ENCODE measurements at regions not wholly inside any gene's neighbourhood (a gene's known extent, or its start where the extent isn't known, plus 50 kb on each side); places are given as distances from the start of the nearest gene placed in this dataset.

- DNase-seq = no peak
- in situ Hi-C loops (cut with HindIII; ENCODE audit: low pct_ligation_motif_present, low sequenced_read_pairs) = no loop called here
- no peak overlapping the region for H3K4me3 ChIP-seq (ENCODE audit: low read depth, low read length)
- no peak overlapping the region for H3K27ac ChIP-seq
- no peaks in the 10 kb centered on the region for H3K36me3 ChIP-seq (replicated peaks)
- no peaks in the 10 kb centered on the region for H3K27me3 ChIP-seq (replicated peaks)
- no peak for TF ChIP-seq CTCF (IDR thresholded peaks at IDR 0.05; ENCODE audit: low read depth, low read length, missing control alignments)
Measured at GRCh38 chr1:55854911-55855310, 639.7 kb upstream of the USP24 start.

- peak; percentile 50 for TF ChIP-seq CTCF (IDR thresholded peaks at IDR 0.05; ENCODE audit: low read depth, low read length, missing control alignments)
- H3K27ac ChIP-seq = no peak overlapping the region
- DNase-seq = peak; percentile 12
- no peaks in the 10 kb centered on the region for H3K36me3 ChIP-seq (replicated peaks)
- in situ Hi-C loops (cut with HindIII; ENCODE audit: low pct_ligation_motif_present, low sequenced_read_pairs) = no loop called here
- H3K27me3 ChIP-seq (replicated peaks) = no peaks in the 10 kb centered on the region
- H3K4me3 ChIP-seq (ENCODE audit: low read depth, low read length) = no peak overlapping the region
Measured at GRCh38 chr1:55848906-55849305, 633.7 kb upstream of the USP24 start.

- no peaks in the 10 kb centered on the region for H3K27me3 ChIP-seq (replicated peaks)
- no peak overlapping the region for H3K27ac ChIP-seq
- no peak overlapping the region for H3K4me3 ChIP-seq (ENCODE audit: low read depth, low read length)
- in situ Hi-C loops (cut with HindIII; ENCODE audit: low pct_ligation_motif_present, low sequenced_read_pairs) = no loop called here
- no peaks in the 10 kb centered on the region for H3K36me3 ChIP-seq (replicated peaks)
- no peak for DNase-seq
- TF ChIP-seq CTCF (IDR thresholded peaks at IDR 0.05; ENCODE audit: low read depth, low read length, missing control alignments) = no peak
Measured at GRCh38 chr1:55846051-55846450, 630.9 kb upstream of the USP24 start.

GRCh38 chr1:55844322-55844721 lies 629.2 kb upstream of the USP24 start:
- in situ Hi-C loops (cut with HindIII; ENCODE audit: low pct_ligation_motif_present, low sequenced_read_pairs) = no loop called here
- no peaks in the 10 kb centered on the region for H3K27me3 ChIP-seq (replicated peaks)
- H3K4me3 ChIP-seq (ENCODE audit: low read depth, low read length) = no peak overlapping the region
- H3K36me3 ChIP-seq (replicated peaks) = no peaks in the 10 kb centered on the region
- DNase-seq = no peak
- no peak overlapping the region for H3K27ac ChIP-seq
- TF ChIP-seq CTCF (IDR thresholded peaks at IDR 0.05; ENCODE audit: low read depth, low read length, missing control alignments) = no peak

- Histone ChIP-seq H3K27me3 (replicated peaks) (no peaks in the 10 kb centered on the region), H3K36me3 (replicated peaks) (no peaks in the 10 kb centered on the region), H3K4me3 (ENCODE audit: low read depth, low read length) (no peak overlapping the region), H3K27ac (no peak overlapping the region)
- in situ Hi-C loops (cut with HindIII; ENCODE audit: low pct_ligation_motif_present, low sequenced_read_pairs) = no loop called here
- TF ChIP-seq CTCF (IDR thresholded peaks at IDR 0.05; ENCODE audit: low read depth, low read length, missing control alignments) = no peak
- DNase-seq = no peak
Measured at GRCh38 chr1:55839626-55840025, 624.5 kb upstream of the USP24 start.

- no peaks in the 10 kb centered on the region for H3K27me3 ChIP-seq (replicated peaks)
- no peak overlapping the region for H3K27ac ChIP-seq
- no peak overlapping the region for H3K4me3 ChIP-seq (ENCODE audit: low read depth, low read length)
- no peaks in the 10 kb centered on the region for H3K36me3 ChIP-seq (replicated peaks)
- no peak for TF ChIP-seq CTCF (IDR thresholded peaks at IDR 0.05; ENCODE audit: low read depth, low read length, missing control alignments)
- in situ Hi-C loops (cut with HindIII; ENCODE audit: low pct_ligation_motif_present, low sequenced_read_pairs) = no loop called here
- DNase-seq = no peak
Measured at GRCh38 chr1:55839221-55839620, 624.1 kb upstream of the USP24 start.
